HG03097 (cell line): ENCODE measurements at regions not wholly inside any gene's neighbourhood (a gene's known extent, or its start where the extent isn't known, plus 50 kb on each side); places are given as distances from the start of the nearest gene placed in this dataset.

Experiments
- ATAC-seq: cut with Tn5 transposase; IDR thresholded peaks from one replicate; pipeline ENCODE4 v1.9.1; 2021; ENCODE audit not compliant: unreplicated experiment, low FRiP score

- no peak for ATAC-seq
These were observed 266.3 kb downstream of the MTX2 start for GRCh38 chr2:176535467-176536113.

- ATAC-seq: no peak
These were observed 267.3 kb downstream of the MTX2 start for GRCh38 chr2:176536439-176537133.

DNA sequence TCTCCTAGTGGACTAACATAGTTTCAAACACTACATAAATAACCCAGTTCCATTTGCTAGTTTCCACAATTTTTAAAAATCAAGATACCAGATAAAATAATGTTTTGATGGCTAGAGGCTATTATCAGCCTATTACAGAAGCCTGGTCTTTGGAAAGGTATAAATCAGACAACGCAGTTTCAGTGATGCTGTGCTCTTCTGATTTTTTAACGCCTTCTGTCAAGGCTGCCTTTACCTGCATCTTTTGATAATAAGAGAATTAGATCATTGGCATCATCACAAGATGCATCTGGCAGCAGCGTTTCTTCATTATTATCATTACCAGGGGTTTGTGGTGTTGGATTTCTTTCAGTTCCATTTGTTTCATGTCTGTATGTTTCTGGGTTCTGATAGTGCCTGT is 268.7 kb downstream of the MTX2 start:
- no peak for ATAC-seq

- ATAC-seq: no peak
These were observed 271.8 kb downstream of the MTX2 start for GRCh38 chr2:176540995-176541394.

DNA sequence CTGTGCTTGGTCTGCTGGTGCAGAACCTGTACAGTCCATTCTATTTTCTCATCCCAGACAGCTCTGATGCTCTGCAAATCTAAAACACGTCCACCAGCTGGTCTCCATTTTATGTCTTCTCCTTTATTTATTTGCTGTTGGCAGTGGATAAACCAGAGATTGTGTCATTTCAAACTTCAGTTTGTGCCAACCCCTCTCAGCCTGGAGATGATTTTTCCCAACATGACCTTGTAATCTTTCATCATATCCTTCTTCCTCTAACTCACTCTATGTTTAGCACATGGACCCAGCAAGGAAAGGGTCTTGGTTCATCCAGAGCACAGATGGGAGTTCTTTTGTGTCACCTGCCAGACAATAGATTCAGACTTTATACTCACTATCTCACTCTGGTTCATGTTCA is 273.2 kb downstream of the MTX2 start:
- ATAC-seq: no peak

DNA sequence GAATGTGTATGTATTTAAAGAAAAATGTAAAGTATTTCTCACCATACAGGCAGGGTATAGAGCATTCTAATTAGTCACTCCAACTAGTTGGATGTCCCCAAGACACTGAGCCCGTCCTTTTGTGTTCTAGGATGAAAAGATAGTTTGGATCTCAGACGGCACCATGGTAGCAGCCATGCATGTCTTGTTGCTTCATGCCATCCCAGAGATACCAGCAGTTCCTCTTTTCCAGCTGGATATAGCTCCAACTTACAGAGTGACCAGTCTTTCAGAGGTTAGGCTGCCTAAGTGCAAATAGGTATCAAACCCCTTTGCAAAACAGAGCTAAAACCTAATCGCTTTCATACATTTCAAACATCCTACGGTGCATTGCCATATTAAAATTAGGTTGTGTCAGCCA is 275.3 kb downstream of the MTX2 start:
- ATAC-seq: no peak

GRCh38 chr2:176544991-176545956 is 276.0 kb downstream of the MTX2 start:
- ATAC-seq: no peak

- no peak for ATAC-seq
These were observed 277.3 kb downstream of the MTX2 start for GRCh38 chr2:176546550-176546949.

DNA sequence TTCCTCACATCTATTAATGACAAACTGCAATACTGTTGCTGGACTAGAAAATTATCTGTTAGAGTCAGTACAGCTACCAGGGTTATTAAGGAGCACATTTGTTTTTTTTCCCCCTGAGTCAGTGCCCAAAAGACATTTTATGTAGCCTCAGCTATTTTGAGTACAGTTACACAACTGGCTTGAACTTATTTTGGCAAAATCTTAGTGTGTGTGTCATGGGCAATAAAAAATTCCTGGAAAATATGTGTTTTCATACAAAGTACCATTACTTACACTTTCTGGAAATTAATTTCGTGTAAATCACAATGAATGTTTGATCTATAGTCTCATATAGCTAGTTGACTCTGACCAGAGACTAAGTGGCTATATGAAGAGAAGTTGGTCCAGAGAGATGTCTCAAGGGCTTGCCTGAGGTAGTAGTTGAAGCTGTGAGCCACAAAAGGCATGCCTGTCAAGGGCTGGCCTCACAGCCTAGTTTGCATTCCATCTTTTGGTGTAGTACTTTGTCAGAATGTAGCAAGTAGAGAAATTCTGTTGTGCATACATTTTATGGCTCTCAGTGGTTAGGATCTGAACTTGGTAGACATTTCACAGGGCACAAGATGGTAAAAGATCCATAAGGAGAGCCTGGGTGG is 283.4 kb downstream of the MTX2 start:
- ATAC-seq: no peak

- ATAC-seq: no peak
These were observed 284.5 kb downstream of the MTX2 start for GRCh38 chr2:176553685-176554100.

DNA sequence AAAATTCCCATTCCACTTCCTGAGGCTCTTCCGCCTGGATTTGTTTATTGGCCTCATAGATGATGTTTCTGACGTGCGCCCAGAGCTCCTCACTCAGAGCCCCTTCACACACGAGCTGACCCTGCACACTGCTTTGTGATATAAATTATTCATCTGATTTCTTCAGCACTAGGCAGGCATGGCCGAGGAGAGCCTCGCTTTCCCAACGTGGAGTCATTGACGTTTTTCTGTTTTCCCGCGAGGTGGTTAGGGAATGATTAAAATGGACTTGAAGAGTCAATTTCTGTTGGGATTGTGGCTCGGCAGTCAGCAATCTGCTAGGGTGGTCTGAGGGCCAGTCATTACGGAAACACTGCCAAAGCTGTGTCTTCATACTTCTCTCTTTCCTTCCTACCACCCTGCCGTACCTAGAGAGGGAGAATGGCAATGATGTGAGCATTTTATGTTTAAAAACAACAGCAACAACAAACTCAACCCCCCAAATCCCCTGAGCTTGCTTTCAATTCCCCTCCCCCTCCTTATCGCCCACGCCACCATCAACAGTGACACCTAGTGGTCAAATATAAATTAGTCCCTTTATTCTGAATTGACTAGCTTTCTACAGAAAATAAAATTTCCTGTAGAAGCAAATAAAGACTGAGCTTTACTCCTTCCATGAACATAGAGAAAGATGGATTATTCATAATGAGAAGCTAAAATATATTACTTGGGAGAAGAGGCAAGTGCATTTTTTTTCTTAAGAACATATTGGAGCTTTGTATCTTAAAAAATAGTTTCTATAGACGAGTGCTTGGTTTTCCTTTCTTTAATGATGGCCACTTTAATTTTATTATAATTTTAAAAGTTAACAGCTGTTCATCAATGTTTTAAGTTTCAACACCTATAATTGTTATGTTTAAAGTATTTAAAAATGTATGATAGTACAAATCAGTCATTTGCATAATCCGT is 285.1 kb downstream of the MTX2 start:
- no peak for ATAC-seq

- no peak for ATAC-seq
These were observed 285.9 kb downstream of the MTX2 start for GRCh38 chr2:176555112-176555511.

DNA sequence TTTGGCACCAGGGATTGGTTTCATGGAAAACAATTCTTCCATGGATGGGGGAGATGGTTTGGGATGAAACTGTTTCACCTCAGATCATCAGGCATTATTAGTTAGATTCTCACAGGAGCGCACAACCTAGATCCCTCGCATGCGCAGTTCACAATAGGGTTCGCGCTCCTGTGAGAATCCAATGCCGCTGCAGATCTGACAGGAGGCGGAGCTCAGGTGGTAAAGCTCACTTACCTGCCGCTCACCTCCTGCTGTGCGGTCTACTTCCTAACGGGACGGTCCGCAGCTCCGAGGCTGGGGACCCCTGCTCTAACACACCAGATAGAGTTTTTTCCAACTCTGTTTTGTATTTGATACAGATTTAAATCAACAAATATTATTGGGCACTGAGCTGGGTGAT is 286.5 kb downstream of the MTX2 start:
- ATAC-seq: no peak

DNA sequence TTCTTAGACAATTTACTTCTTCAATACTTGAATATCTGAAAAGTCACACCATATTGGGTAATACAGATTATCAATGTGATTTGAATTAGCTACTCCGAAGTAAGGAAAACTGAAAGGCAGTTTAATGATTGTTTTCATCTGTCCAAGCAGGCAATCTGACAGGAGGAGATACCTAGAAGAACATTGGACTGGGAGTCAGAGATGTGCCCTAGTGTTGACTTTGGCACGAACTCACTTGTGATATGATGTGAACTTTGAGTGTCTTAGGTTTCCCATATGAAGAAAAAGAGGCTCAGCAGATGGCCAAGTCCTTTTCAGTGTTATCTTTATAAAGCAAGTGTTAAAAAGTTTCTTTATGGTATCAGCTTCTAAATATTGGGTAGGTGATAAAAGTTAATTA is 287.1 kb downstream of the MTX2 start:
- no peak for ATAC-seq

- no peak for ATAC-seq
These were observed 288.6 kb downstream of the MTX2 start for GRCh38 chr2:176557821-176558220.

DNA sequence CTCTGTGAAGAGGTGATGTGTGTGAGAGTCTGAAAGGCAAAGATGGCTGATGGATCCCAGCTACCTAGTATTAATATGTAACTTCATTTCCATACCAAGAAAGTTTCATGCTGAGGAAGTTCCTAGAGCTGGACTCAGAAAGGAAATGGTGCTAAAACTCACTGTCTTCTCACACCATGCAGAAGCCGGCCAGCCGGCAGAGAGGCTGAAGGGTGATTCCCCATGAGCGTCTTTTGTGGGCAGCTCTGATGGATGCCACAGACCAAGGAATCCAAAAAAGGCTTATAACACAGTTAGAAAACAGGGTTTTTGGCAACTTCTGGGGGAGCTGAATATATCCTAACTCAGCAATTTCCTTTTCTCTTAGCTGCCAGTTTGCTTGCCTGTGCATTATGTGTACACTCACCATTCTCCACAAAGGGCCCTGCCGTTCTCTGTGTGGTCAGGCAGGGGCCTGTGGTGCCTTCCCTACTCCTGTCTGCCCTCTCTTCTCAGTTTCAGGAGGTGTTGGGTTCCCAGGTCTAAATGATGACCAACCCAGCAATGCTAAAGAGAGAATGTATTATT is 289.4 kb downstream of the MTX2 start:
- no peak for ATAC-seq

DNA sequence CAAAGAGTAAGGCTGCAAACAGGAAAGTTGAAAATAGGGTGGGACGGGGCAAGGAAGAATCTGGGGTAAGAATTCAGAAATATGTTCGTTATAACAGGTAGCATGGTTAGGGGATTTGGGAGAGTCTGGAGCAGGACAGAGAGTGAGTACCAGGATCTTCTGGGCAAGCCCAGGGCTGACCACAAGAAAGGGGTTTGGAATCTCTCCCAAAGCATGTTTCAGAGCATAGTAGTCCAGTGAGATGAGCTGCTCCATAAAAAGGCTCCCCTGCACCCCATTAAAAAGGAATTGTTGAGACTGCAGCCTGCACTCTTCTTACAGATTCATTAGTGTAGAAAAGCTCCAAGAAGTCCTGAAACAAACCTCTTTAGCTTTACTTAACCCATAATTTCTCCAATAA is 291.1 kb downstream of the MTX2 start:
- no peak for ATAC-seq

DNA sequence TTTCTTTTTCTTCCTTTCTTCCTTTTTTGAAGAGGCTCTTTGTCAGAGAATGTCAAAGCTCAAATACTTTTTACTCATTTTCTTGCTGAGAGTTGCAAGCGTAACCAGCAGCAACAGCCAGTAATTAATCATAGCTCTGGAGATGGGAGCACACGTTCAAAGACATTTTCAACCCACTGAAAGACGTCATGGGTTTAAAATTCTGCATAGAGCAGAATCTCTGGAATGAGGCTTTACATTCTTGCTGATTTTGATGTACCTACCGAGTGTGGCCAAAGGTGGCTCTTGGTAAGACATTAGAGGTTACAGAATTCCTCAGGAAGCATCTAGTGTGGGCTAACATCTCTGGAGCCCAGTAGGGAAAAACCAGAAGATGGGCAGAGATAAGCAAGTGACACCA is 292.5 kb downstream of the MTX2 start:
- no peak for ATAC-seq

- ATAC-seq: no peak
These were observed 293.3 kb downstream of the MTX2 start for GRCh38 chr2:176562359-176563078.
